Upper lobe of right lung (tissue), 1 donor: ENCODE measurements at regions not wholly inside any gene's neighbourhood (a gene's known extent, or its start where the extent isn't known, plus 50 kb on each side); places are given as distances from the start of the nearest gene placed in this dataset.

Experiments used
- ATAC-seq: fragments of 200-7000 bp; cut with Tn5 transposase; one replicate; pipeline ENCODE4 v1.9.1; 2020; ENCODE audit warnings: mild to moderate bottlenecking, moderate library complexity
- DNase-seq: peaks from one replicate; pipeline ENCODE4 v3.0.0-alpha.2; 2020
- H3K27ac ChIP-seq: fragments of 200-600 bp; one replicate; pipeline ENCODE4 v1.8.0; 2022
- H3K27me3 ChIP-seq: fragments of 200-600 bp; one replicate; pipeline ENCODE4 v1.8.0; 2022; ENCODE audit warnings: mild to moderate bottlenecking
- H3K36me3 ChIP-seq: fragments of 200-600 bp; one replicate; pipeline ENCODE4 v1.8.0; 2022
- H3K4me1 ChIP-seq: fragments of 200-600 bp; one replicate; pipeline ENCODE4 v1.8.0; 2022
- H3K4me3 ChIP-seq: fragments of 200-600 bp; one replicate; pipeline ENCODE4 v1.8.0; 2022; ENCODE audit warnings: mild to moderate bottlenecking
- H3K9me3 ChIP-seq: fragments of 200-600 bp; one replicate; pipeline ENCODE4 v1.8.0; 2022
- CTCF ChIP-seq: fragments of 200-600 bp; IDR thresholded peaks from one replicate; pipeline ENCODE4 v1.8.0; 2022; ENCODE audit warnings: antibody characterized with exemption
- intact Hi-C: fragments of 100-400 bp; cut with DNase I; formaldehyde crosslinking; loops from one replicate; pipeline ENCODE4 v1.11.0; 2022
- donor health status: DM: no; HTN: yes; CAD: no; lungs with severe emphysema.

DNA sequence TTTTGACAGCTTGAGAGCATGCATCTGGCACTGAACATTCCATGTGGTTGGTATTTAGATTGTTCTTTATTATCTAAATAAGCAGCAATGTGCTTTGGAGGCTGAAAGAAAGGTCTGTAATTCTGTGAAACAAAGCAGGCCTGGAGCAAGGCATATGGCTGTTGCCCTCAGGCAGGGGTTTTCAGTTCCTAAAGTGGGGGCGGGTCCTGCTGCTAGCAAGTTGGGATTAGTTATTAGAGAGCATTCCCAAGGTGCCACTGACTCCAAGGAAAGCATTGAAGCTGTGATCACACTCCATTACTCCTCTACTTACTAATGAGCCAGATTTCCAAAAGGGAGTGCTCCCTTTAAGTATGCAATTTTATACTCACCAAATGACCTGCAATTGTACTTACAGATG lies 432.2 kb downstream of the OLFM4 start:
- no peak for DNase-seq
- intact Hi-C loops, result no loop called here

DNA sequence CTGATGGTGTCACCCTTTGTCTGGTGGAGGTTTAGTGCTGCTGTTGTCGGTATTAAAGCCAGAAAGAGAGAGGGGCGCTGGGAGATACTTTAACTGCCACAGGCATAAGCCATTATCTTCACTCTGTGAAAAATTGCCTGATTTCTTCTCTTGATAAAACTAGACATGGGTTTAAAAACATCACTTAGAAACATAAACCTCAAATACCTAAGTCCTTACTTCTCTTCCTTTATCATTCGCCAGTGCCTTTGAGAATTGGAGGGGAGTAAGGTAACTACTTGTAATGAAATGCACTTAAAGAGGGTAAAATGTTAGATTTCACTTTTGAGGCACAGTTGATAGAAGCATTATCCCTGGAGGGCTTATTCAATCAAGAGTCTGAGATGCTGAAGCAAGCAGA lies 434.5 kb downstream of the OLFM4 start:
- H3K27me3 ChIP-seq, result no peaks in the 10 kb centered on the region
- no peaks in the 10 kb centered on the region for H3K9me3 ChIP-seq
- H3K4me3 ChIP-seq, result no peak overlapping the region
- no peaks in the 10 kb centered on the region for H3K4me1 ChIP-seq
- no peaks in the 10 kb centered on the region for H3K36me3 ChIP-seq
- intact Hi-C loops, result no loop called here
- DNase-seq (no peak), ATAC-seq (no peak)
- no peak overlapping the region for H3K27ac ChIP-seq
- TF ChIP-seq CTCF, result no peak

More for the DNA sequence above, 432.2 kb downstream of the OLFM4 start:
- no peaks in the 10 kb centered on the region for H3K9me3 ChIP-seq
- H3K4me3 ChIP-seq, result no peak overlapping the region
- H3K27me3 ChIP-seq, result no peaks in the 10 kb centered on the region
- H3K36me3 ChIP-seq, result no peaks in the 10 kb centered on the region
- no peak overlapping the region for H3K27ac ChIP-seq
- no peaks in the 10 kb centered on the region for H3K4me1 ChIP-seq
- no peak for TF ChIP-seq CTCF
- no peak for ATAC-seq

DNA sequence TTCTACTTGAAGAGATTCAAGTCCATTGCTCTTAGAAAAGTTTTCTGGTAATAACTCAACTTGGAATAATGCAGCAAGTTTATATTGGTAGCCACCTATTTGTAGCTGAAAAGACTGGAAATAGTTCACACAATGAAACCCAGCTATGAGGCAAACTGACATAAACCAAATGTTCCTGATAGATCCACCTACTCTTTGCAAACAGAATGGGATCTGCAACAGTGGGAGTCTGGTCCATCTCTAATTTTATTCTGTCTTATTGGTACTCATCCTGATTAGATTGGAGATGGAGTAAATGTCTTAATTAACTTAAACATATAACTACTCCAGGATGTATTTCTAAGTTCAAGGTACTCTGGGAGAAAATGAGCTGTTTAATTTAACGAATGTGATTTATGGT lies 438.0 kb downstream of the OLFM4 start:
- ATAC-seq (no peak), DNase-seq (no peak)
- intact Hi-C loops, result no loop called here
- H3K4me1 ChIP-seq, result no peaks in the 10 kb centered on the region
- TF ChIP-seq CTCF, result no peak
- H3K27me3 ChIP-seq, result no peaks in the 10 kb centered on the region
- H3K27ac ChIP-seq, result no peak overlapping the region
- H3K4me3 ChIP-seq, result no peak overlapping the region
- no peaks in the 10 kb centered on the region for H3K36me3 ChIP-seq
- H3K9me3 ChIP-seq, result no peaks in the 10 kb centered on the region

- TF ChIP-seq CTCF, result no peak
- Histone ChIP-seq H3K36me3 (no peaks in the 10 kb centered on the region), H3K27ac (no peak overlapping the region), H3K9me3 (no peaks in the 10 kb centered on the region), H3K27me3 (no peaks in the 10 kb centered on the region), H3K4me3 (no peak overlapping the region), H3K4me1 (no peaks in the 10 kb centered on the region)
- intact Hi-C loops, result no loop called here
- ATAC-seq (no peak), DNase-seq (no peak)
Observed at GRCh38 chr13:53473397-53473796, 444.8 kb downstream of the OLFM4 start.

DNA sequence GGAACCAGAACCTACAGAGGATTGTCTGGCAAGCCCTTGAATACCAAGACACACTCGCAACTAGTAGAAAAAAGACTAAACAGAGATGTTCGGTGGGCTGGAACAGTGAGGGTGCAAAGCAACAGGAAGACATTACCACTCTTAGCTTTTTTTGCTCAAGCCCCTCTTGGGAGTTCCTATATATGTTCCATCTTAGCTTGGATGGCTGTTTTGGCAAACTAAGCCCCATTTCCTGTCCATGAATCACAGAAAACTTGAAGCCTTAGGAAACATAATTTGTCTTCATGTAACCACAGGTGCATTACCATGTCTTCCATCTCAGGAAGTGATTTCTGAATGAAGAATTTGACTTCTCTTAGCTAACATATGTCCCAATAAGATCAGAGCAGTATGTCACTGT lies 446.3 kb downstream of the OLFM4 start:
- Histone ChIP-seq H3K27ac (no peak overlapping the region), H3K27me3 (no peaks in the 10 kb centered on the region), H3K9me3 (no peaks in the 10 kb centered on the region), H3K4me1 (no peaks in the 10 kb centered on the region), H3K4me3 (no peak overlapping the region), H3K36me3 (no peaks in the 10 kb centered on the region)
- DNase-seq (no peak), ATAC-seq (no peak)
- no peak for TF ChIP-seq CTCF
- intact Hi-C loops, result no loop called here

DNA sequence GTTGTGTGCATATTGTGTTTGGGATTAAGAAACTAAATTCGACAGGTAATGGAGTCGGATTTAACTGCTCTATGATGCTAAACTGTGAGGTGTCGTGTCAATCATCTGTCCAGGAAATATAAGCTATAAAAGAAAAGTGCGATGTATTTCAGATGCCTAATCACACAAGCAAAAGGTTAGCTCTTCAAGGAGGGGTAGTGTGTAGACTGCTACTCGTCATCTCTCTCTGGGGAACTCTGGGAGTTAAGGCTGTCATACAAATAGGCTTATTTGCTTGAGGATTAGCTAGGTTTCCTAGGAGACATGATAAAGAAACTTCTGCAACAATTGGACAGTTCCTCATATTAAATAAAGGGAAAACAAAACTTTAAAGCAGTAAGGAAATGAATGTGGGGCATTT lies 462.1 kb downstream of the OLFM4 start:
- H3K4me3 ChIP-seq, result no peak overlapping the region
- DNase-seq, result no peak
- intact Hi-C loops, result no loop called here
- TF ChIP-seq CTCF, result no peak
- ATAC-seq, result no peak
- H3K9me3 ChIP-seq, result no peaks in the 10 kb centered on the region
- no peaks in the 10 kb centered on the region for H3K4me1 ChIP-seq
- no peaks in the 10 kb centered on the region for H3K36me3 ChIP-seq
- no peak overlapping the region for H3K27ac ChIP-seq
- H3K27me3 ChIP-seq, result no peaks in the 10 kb centered on the region
